HCT116 (cell line): ENCODE measurements at regions not wholly inside any gene's neighbourhood (a gene's known extent, or its start where the extent isn't known, plus 50 kb on each side); places are given as distances from the start of the nearest gene placed in this dataset.

Source experiments
- POLR2A ChIP-seq: IDR thresholded peaks from 2 replicates; pipeline ENCODE4 v1.7.0; 2011; ENCODE audit warnings: borderline replicate concordance; ENCODE audit not compliant: insufficient read depth, insufficient read length; ENCODE audit errors: extremely low read depth
- POLR2AphosphoS5 ChIP-seq: IDR thresholded peaks from 2 replicates; pipeline ENCODE4 v1.6.1; 2011; ENCODE audit warnings: mild to moderate bottlenecking, low read depth, low read length, moderate library complexity
- RAD21 ChIP-seq: IDR thresholded peaks from 2 replicates; pipeline ENCODE4 v1.6.1; 2012; ENCODE audit warnings: low read depth, mild to moderate bottlenecking
- SP1 ChIP-seq: IDR thresholded peaks from 2 replicates; pipeline ENCODE4 v1.6.1; 2012; ENCODE audit warnings: low read depth
- TF ChIP-seq, protein P1 (sequence below), 3 experiments: fragments of 200-600 bp in 1 of 3; sonication (generic) in 1 of 3; IDR thresholded peaks in 2 of 3; conservative IDR thresholded peaks in 1 of 3; 2 replicates each; pipeline ENCODE4 v1.5.1; 2012 to 2017; ENCODE audit warnings: low read depth in 2 of 3, low read length in 2 of 3, antibody characterized with exemption in 1 of 3, borderline replicate concordance in 1 of 3, control low read depth in 1 of 3, mild to moderate bottlenecking in 1 of 3, mixed read lengths in 1 of 3, mixed run types in 1 of 3, moderate library complexity in 1 of 3; ENCODE audit not compliant: insufficient read depth in 1 of 3

DNA sequence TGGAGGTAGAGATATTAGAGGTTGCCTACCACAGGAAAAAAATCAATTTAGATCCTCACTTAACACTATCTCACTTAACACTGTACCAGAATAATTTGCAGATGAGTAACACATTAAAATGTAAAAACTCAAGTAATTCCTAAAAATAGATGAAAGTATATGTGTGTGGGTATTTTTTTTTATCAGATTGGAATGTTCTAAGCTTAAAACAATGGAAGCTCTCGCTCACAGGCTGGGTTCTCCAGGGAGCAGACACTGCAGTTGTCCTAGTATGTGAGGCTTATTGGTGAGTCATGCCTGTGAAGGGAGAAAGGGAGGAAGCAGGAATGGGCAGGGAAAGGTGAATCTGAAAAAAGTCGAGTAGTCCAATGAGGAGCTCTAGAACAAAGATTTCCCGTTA, 181.3 kb upstream of the ZNF608 start:
- TF ChIP-seq, protein P1, sequence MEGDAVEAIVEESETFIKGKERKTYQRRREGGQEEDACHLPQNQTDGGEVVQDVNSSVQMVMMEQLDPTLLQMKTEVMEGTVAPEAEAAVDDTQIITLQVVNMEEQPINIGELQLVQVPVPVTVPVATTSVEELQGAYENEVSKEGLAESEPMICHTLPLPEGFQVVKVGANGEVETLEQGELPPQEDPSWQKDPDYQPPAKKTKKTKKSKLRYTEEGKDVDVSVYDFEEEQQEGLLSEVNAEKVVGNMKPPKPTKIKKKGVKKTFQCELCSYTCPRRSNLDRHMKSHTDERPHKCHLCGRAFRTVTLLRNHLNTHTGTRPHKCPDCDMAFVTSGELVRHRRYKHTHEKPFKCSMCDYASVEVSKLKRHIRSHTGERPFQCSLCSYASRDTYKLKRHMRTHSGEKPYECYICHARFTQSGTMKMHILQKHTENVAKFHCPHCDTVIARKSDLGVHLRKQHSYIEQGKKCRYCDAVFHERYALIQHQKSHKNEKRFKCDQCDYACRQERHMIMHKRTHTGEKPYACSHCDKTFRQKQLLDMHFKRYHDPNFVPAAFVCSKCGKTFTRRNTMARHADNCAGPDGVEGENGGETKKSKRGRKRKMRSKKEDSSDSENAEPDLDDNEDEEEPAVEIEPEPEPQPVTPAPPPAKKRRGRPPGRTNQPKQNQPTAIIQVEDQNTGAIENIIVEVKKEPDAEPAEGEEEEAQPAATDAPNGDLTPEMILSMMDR (IDR thresholded peaks at IDR 0.05 in 2 of 3, conservative IDR thresholded peaks at IDR 0.05 in 1 of 3; ENCODE audit: borderline replicate concordance in 1 of 3, insufficient read depth in 1 of 3, low read depth in 2 of 3, low read length in 2 of 3) = no peak
- TF ChIP-seq POLR2A (no peak), POLR2AphosphoS5 (no peak), SP1 (no peak), RAD21 (no peak)
